ENCODE measurements at regions not wholly inside any gene's neighbourhood (a gene's known extent, or its start where the extent isn't known, plus 50 kb on each side); places are given as distances from the start of the nearest gene placed in this dataset.

DNA sequence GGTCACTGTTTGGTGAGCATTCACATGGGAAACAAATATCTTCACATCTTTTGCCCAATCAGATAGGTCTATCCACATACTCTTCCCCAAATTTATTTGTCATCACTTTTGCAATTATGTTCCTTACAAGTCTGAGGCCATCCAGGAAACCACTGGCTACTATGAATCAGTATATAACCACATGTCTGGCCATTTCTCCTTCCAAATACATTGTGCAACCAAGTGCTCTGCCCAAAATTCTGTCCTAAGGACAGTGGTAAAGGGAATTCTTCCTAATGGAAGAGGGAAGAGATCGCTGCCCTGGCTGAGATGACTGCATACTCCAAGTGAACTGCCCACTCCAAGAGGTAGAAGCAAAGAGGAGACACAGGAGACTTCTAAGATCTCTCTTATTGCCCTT lies 148.9 kb upstream of the MAX start:
- peak overlapping the region; percentile 90 for H3K27ac ChIP-seq (ENCODE audit: low read depth, low read length)
- no peaks in the 10 kb centered on the region for H3K36me3 ChIP-seq (ENCODE audit: insufficient read depth, low read length)
- H3K79me2 ChIP-seq (ENCODE audit: control insufficient read depth, insufficient read depth, low read length, unreplicated experiment): no peaks in the 10 kb centered on the region
- H2AFZ ChIP-seq (ENCODE audit: low read length, unreplicated experiment): no peak overlapping the region
- H3K4me3 ChIP-seq (ENCODE audit: low read depth, low read length): peak overlapping the region; percentile 35; the same call in 1 of the 2 replicates
- peaks cover 57% of the 10 kb centered on the region for H3K4me1 ChIP-seq (ENCODE audit: control insufficient read depth, insufficient read depth, low read length, unreplicated experiment)
- no peaks in the 10 kb centered on the region for H3K27me3 ChIP-seq (ENCODE audit: insufficient read depth, low read length)

DNA sequence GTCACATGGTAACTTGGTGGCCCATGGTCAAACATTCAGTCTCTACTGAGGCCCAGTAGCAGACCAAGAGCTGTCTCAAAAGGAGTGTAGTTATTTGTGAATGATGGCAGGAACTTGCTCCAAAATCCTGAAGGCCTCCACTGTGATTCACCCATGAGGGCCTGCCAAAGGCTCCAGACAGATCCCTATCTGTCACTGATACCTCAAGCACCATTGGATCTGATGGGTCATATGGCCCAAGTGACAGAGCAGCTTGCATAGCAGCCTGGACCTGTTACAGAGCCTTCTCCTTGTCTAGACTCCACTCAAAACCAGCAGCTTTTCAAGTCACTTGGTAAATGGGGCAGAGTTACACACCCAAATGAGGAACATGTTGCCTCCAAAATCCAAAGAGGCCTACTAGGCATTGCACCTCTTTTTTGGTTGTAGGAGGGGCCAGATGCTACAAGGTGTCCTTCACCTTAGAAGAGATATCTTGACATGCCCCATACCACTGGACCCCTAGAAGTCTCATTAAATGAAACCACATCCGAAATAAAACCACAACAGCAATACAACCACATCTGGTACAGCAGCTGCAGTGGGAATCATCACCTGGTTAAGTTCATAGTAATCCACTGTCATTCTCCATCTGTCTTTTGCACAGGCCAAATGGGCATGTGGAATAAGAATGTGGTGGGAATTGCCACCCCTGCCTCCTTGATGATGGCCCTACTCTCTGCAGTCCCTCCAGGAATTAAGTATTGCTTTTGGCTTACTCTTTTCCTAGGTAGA lies 150.4 kb upstream of the MAX start:
- no peaks in the 10 kb centered on the region for H3K27me3 ChIP-seq (ENCODE audit: insufficient read depth, low read length)
- H3K4me3 ChIP-seq (ENCODE audit: low read depth, low read length): no peak overlapping the region
- H3K79me2 ChIP-seq (ENCODE audit: control insufficient read depth, insufficient read depth, low read length, unreplicated experiment): no peaks in the 10 kb centered on the region
- H2AFZ ChIP-seq (ENCODE audit: low read length, unreplicated experiment): no peak overlapping the region
- H3K36me3 ChIP-seq (ENCODE audit: insufficient read depth, low read length): no peaks in the 10 kb centered on the region
- H3K4me1 ChIP-seq (ENCODE audit: control insufficient read depth, insufficient read depth, low read length, unreplicated experiment): peaks cover 67% of the 10 kb centered on the region
- H3K27ac ChIP-seq (ENCODE audit: low read depth, low read length): no peak overlapping the region; the same call in 1 of the 2 replicates

DNA sequence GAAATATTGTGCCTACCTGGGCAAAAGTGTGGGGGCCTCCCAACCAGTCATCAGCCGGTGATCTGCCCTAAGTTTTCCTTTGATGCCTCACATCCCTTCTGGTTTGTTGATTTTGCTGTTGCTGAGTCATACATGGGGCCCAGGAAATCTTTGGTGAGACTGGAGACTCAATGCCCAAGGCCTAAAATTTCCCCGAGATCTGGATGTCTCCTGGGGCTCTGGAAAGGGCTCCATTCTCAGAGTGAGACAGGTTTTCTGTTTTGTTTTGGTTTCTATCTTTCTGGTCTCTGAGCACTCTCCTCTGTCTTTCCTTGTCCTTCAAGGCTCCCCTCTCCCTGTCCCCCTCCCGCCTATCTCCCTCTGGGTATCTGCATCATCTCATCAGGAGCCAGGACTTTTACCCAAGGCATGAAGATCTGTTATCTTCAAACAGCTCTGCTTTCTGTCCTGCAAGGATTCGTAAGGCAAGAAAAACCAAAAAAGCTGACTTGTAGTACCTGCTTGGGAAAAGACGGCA lies 152.8 kb upstream of the MAX start:
- Histone ChIP-seq H3K79me2 (ENCODE audit: control insufficient read depth, insufficient read depth, low read length, unreplicated experiment) (no peaks in the 10 kb centered on the region), H3K4me1 (ENCODE audit: control insufficient read depth, insufficient read depth, low read length, unreplicated experiment) (peaks cover 82% of the 10 kb centered on the region), H2AFZ (ENCODE audit: low read length, unreplicated experiment) (peak overlapping the region; percentile 27), H3K36me3 (ENCODE audit: insufficient read depth, low read length) (no peaks in the 10 kb centered on the region), H3K4me3 (ENCODE audit: low read depth, low read length) (no peak overlapping the region), H3K27me3 (ENCODE audit: insufficient read depth, low read length) (no peaks in the 10 kb centered on the region), H3K27ac (ENCODE audit: low read depth, low read length) (peak overlapping the region; percentile 78)

DNA sequence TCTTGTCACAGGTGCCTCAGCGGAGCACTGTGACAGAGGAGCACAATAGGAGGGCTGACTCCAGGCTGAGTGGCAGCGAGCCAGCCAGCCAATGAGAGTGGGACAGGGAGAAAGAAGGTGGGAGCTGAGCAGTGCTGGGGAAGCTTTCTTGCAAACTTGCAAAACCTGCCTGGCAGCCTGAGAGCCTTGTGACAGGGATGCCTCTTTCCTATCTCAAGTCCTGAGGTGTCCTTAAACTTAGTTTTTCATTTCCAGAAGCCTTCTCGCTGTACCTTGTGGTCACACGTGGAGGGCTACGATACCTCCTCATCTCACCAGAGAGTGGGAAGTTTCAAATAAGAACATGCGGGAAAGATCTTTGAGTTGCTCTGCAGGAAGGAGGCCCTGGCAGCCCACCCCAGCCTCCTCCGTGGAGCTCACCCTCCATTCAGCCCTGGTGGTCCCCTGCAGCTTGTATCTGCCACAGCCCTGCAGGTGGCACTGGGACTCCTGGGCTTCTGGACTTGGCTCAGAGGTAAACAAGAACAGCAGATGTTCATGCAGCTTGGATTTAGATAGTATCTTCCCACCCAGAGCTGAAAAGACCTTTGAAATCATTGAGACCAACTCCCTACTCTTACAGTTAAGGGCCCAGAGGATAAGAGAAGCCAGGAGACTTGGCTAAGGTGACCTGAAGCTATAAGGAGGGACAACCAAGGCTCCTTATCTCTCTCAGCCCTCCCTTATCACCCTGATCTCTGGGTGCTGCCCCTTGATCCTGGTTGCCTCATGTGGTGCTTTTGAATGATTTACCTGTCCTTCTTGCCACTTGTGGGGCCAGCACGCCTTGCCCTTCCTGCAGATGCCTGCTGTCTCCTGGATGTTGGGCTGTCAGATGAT lies 153.5 kb upstream of the MAX start:
- H3K36me3 ChIP-seq (ENCODE audit: insufficient read depth, low read length): no peaks in the 10 kb centered on the region
- H3K27me3 ChIP-seq (ENCODE audit: insufficient read depth, low read length): no peaks in the 10 kb centered on the region
- H3K4me1 ChIP-seq (ENCODE audit: control insufficient read depth, insufficient read depth, low read length, unreplicated experiment): peaks cover 82% of the 10 kb centered on the region
- H2AFZ ChIP-seq (ENCODE audit: low read length, unreplicated experiment): no peak overlapping the region
- no peaks in the 10 kb centered on the region for H3K79me2 ChIP-seq (ENCODE audit: control insufficient read depth, insufficient read depth, low read length, unreplicated experiment)
- peak overlapping the region; percentile 78 for H3K27ac ChIP-seq (ENCODE audit: low read depth, low read length)
- no peak overlapping the region for H3K4me3 ChIP-seq (ENCODE audit: low read depth, low read length)

DNA sequence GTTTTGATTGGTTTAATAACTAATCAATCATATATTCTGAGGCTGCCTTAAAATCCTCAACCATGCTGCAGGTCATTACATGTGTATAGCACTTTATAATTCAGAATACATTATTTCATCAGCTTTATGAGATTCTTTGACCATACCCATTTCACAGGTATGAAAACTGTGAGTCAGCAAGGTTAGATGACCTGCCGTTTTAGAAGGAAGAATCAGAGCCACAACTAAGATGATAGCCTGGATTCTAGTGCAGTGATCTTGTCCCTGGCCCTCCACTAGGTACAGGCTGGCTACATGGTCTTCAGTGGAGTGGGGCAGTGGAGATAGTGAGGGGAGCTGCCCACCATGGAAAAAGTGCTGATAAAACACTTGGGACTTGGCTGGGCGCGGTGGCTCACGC lies 154.4 kb upstream of the MAX start:
- peaks cover 81% of the 10 kb centered on the region for H3K4me1 ChIP-seq (ENCODE audit: control insufficient read depth, insufficient read depth, low read length, unreplicated experiment)

DNA sequence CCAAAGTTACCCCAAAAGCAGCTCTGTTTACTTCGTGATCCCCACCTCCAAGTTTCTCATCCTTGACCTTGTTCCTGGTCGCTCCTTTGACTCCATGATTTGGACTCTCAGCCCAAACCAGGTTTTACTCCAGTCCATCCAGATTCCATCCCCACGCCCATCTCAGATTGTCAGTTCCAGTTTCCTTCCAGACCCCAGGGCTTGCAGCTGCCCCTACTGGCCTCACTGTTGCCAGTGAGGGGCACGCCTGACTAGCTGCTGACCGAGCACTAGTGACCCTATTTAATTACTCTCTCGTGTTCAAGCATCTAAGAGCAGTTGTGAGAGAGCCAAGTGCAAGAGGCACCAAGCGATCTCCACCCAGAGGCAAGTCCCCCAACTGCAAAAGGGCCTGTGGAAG lies 155.1 kb upstream of the FUT8 start:
- no peak overlapping the region for H3K4me3 ChIP-seq (ENCODE audit: low read depth, low read length)
- no peak overlapping the region for H2AFZ ChIP-seq (ENCODE audit: low read length, unreplicated experiment)
- no peaks in the 10 kb centered on the region for H3K79me2 ChIP-seq (ENCODE audit: control insufficient read depth, insufficient read depth, low read length, unreplicated experiment)
- peak overlapping the region; percentile 62 for H3K27ac ChIP-seq (ENCODE audit: low read depth, low read length)
- no peaks in the 10 kb centered on the region for H3K36me3 ChIP-seq (ENCODE audit: insufficient read depth, low read length)
- no peaks in the 10 kb centered on the region for H3K27me3 ChIP-seq (ENCODE audit: insufficient read depth, low read length)
- H3K4me1 ChIP-seq (ENCODE audit: control insufficient read depth, insufficient read depth, low read length, unreplicated experiment): peaks cover 76% of the 10 kb centered on the region

More for the DNA sequence above, 154.4 kb upstream of the MAX start:
- Histone ChIP-seq H3K79me2 (ENCODE audit: control insufficient read depth, insufficient read depth, low read length, unreplicated experiment) (no peaks in the 10 kb centered on the region), H3K4me3 (ENCODE audit: low read depth, low read length) (no peak overlapping the region), H3K27ac (ENCODE audit: low read depth, low read length) (no peak overlapping the region), H3K27me3 (ENCODE audit: insufficient read depth, low read length) (no peaks in the 10 kb centered on the region), H3K36me3 (ENCODE audit: insufficient read depth, low read length) (no peaks in the 10 kb centered on the region), H2AFZ (ENCODE audit: low read length, unreplicated experiment) (no peak overlapping the region)

DNA sequence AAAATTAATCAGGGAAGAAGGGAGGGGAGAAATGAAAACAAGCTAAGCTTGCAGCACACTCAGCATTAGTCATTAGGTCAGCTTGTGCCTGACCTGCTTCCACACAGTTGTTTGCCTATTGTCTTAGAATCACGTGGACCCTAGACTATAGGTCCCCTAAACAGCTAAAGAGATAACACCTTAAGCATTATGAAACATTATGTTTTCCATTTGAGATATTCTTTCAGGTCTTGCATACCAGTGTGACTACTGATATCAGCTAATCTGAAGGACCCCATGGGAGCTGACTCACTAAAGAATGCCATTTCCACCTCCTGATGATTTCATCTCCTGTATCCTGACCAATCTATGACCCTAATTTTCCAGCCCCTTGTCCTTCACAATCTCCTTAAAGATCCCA lies 154.1 kb upstream of the FUT8 start:
- no peak overlapping the region for H2AFZ ChIP-seq (ENCODE audit: low read length, unreplicated experiment)
- H3K27ac ChIP-seq (ENCODE audit: low read depth, low read length): peak overlapping the region; percentile 62
- peaks cover 71% of the 10 kb centered on the region for H3K4me1 ChIP-seq (ENCODE audit: control insufficient read depth, insufficient read depth, low read length, unreplicated experiment)
- no peaks in the 10 kb centered on the region for H3K36me3 ChIP-seq (ENCODE audit: insufficient read depth, low read length)
- H3K4me3 ChIP-seq (ENCODE audit: low read depth, low read length): no peak overlapping the region
- H3K27me3 ChIP-seq (ENCODE audit: insufficient read depth, low read length): no peaks in the 10 kb centered on the region
- H3K79me2 ChIP-seq (ENCODE audit: control insufficient read depth, insufficient read depth, low read length, unreplicated experiment): no peaks in the 10 kb centered on the region

DNA sequence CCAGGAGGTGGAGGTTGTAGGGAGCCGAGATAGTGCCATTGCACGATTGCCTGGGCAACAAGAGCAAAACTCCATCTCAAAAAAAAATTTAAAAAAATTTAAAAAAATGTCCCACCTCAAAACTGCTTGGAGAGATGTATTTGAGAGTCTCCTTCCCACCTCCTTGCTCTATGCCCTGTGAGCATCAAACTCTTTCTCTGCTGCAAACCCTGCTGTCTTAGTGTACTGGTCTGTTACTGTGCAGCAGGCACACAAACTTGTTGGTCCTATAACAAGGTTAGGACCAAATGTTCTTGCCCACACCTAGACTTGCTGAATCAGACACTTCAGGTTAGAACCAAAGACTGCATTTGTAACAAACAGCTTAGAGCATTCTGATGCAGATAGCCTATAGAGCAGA lies 153.5 kb upstream of the FUT8 start:
- peak overlapping the region; percentile 62 for H3K27ac ChIP-seq (ENCODE audit: low read depth, low read length)
- no peaks in the 10 kb centered on the region for H3K27me3 ChIP-seq (ENCODE audit: insufficient read depth, low read length)
- H3K4me3 ChIP-seq (ENCODE audit: low read depth, low read length): no peak overlapping the region
- H3K36me3 ChIP-seq (ENCODE audit: insufficient read depth, low read length): no peaks in the 10 kb centered on the region
- H3K4me1 ChIP-seq (ENCODE audit: control insufficient read depth, insufficient read depth, low read length, unreplicated experiment): peaks cover 66% of the 10 kb centered on the region
- H3K79me2 ChIP-seq (ENCODE audit: control insufficient read depth, insufficient read depth, low read length, unreplicated experiment): no peaks in the 10 kb centered on the region
- H2AFZ ChIP-seq (ENCODE audit: low read length, unreplicated experiment): no peak overlapping the region

DNA sequence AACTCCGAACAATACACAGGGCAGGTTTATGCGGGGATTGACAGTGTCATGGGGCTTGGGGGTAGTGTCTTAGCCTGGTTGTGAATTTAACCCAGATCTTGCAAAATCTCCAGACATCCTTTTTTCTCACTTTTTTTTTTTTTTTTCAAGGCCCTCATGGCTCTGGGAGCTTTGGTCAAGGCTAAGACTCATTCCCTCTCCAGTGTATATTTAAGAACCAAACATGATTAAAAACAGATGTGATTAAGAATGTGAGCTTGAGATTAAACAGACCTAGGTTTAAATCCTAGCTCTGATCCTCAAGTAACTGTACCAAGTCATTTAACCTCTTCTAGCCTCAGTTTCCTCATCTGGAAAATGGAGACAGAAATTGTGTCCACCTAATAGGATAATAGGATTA lies 151.7 kb upstream of the FUT8 start:
- H3K79me2 ChIP-seq (ENCODE audit: control insufficient read depth, insufficient read depth, low read length, unreplicated experiment): no peaks in the 10 kb centered on the region
- H3K27ac ChIP-seq (ENCODE audit: low read depth, low read length): peak overlapping the region; percentile 1; the same call in 1 of the 2 replicates
- peaks cover 48% of the 10 kb centered on the region for H3K4me1 ChIP-seq (ENCODE audit: control insufficient read depth, insufficient read depth, low read length, unreplicated experiment)
- no peak overlapping the region for H3K4me3 ChIP-seq (ENCODE audit: low read depth, low read length)
- no peaks in the 10 kb centered on the region for H3K36me3 ChIP-seq (ENCODE audit: insufficient read depth, low read length)
- no peaks in the 10 kb centered on the region for H3K27me3 ChIP-seq (ENCODE audit: insufficient read depth, low read length)
- no peak overlapping the region for H2AFZ ChIP-seq (ENCODE audit: low read length, unreplicated experiment)

DNA sequence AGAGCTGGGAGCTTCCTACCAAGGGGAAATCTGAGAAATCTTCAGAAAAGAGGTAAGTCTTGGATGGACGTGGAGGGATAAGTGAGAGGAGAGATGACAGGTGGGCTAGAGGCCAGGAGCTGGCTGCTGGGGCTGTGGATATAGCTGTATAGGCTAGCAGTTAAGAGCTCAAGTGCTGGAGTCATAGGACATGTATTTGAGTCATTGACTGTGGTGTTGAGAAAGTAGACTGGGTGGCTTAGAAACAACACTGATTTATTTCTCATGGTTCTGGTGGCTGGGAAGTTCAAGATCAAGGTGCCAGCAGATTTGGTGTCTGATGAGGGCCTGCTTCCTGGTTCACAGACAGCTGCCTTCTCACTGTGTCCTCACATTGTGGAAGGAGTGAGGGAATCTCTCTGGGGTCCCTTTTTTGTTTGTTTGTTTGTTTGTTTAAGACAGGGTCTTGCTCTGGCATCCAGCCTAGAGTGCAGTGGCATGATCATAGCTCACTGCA lies 151.1 kb upstream of the FUT8 start:
- H3K27ac ChIP-seq (ENCODE audit: low read depth, low read length): peak overlapping the region; percentile 1; the same call in 1 of the 2 replicates

More for the DNA sequence above, 151.1 kb upstream of the FUT8 start:
- Histone ChIP-seq H3K79me2 (ENCODE audit: control insufficient read depth, insufficient read depth, low read length, unreplicated experiment) (no peaks in the 10 kb centered on the region), H2AFZ (ENCODE audit: low read length, unreplicated experiment) (no peak overlapping the region), H3K36me3 (ENCODE audit: insufficient read depth, low read length) (no peaks in the 10 kb centered on the region), H3K27me3 (ENCODE audit: insufficient read depth, low read length) (no peaks in the 10 kb centered on the region), H3K4me3 (ENCODE audit: low read depth, low read length) (no peak overlapping the region), H3K4me1 (ENCODE audit: control insufficient read depth, insufficient read depth, low read length, unreplicated experiment) (peaks cover 43% of the 10 kb centered on the region)

Measured in ACC112 (cell line).